SU-DHL-6 (cell line): ENCODE measurements at regions not wholly inside any gene's neighbourhood (a gene's known extent, or its start where the extent isn't known, plus 50 kb on each side); places are given as distances from the start of the nearest gene placed in this dataset.

ENCODE experiments used
- H2AFZ ChIP-seq: fragments of 200-600 bp; sonication (generic); 2 replicates; pipeline ENCODE4 v1.6.1; 2014; ENCODE audit warnings: low read depth, mild to moderate bottlenecking, moderate library complexity, mixed read lengths, antibody characterized with exemption, low read length; ENCODE audit not compliant: severe bottlenecking
- H3F3A ChIP-seq: fragments of 200-600 bp; shearing (Covaris generic); 2 replicates; pipeline ENCODE4 v1.6.0; 2016; ENCODE audit warnings: antibody characterized with exemption, mild to moderate bottlenecking; ENCODE audit not compliant: insufficient read depth
- H3K27ac ChIP-seq: fragments of 200-600 bp; sonication (generic); 2 replicates; pipeline ENCODE4 v1.5.1; 2016; ENCODE audit warnings: low read depth, mild to moderate bottlenecking, low read length, moderate library complexity, mixed read lengths
- H3K27me3 ChIP-seq: fragments of 200-600 bp; sonication (generic), shearing (Covaris generic); 2 replicates; pipeline ENCODE4 v1.6.0; 2014; ENCODE audit warnings: mild to moderate bottlenecking, low read length
- H3K36me3 ChIP-seq: fragments of 200-600 bp; sonication (generic); 2 replicates; pipeline ENCODE4 v1.6.1; 2014; ENCODE audit warnings: mild to moderate bottlenecking, low read length, mixed read lengths
- H3K4me2 ChIP-seq: fragments of 300-600, 200-600 bp; shearing (Covaris generic), sonication (generic); 2 replicates; pipeline ENCODE4 v1.6.0; 2014; ENCODE audit warnings: low read length, low read depth, mild to moderate bottlenecking; ENCODE audit not compliant: poor library complexity, severe bottlenecking
- H3K4me3 ChIP-seq: fragments of 200-600 bp; sonication (generic); 2 replicates; pipeline ENCODE4 v1.5.1; 2014; ENCODE audit warnings: antibody characterized with exemption, low read length, mild to moderate bottlenecking, mixed read lengths; ENCODE audit not compliant: insufficient read depth, poor library complexity, severe bottlenecking
- H3K79me2 ChIP-seq: fragments of 200-600 bp; sonication (generic); 2 replicates; pipeline ENCODE4 v1.6.1; 2014; ENCODE audit warnings: mild to moderate bottlenecking, low read length, moderate library complexity; ENCODE audit not compliant: insufficient read depth
- H3K9ac ChIP-seq: fragments of 200-600 bp; sonication (generic); 2 replicates; pipeline ENCODE4 v1.7.0; 2014; ENCODE audit warnings: mild to moderate bottlenecking, low read length
- H3K9me2 ChIP-seq: fragments of 200-600 bp; sonication (generic); replicated peaks from 2 replicates; pipeline ENCODE4 v1.6.1; 2014; ENCODE audit warnings: low read length; ENCODE audit not compliant: insufficient read depth
- H3K9me3 ChIP-seq: fragments of 200-600 bp; sonication (generic); 2 replicates; pipeline ENCODE4 v1.6.1; 2014; ENCODE audit warnings: low read length, mixed read lengths; ENCODE audit not compliant: insufficient read depth
- H4K20me1 ChIP-seq: fragments of 200-600 bp; sonication (generic); 2 replicates; pipeline ENCODE4 v1.6.1; 2014; ENCODE audit warnings: low read depth, mild to moderate bottlenecking, antibody characterized with exemption, low read length, moderate library complexity, mixed read lengths
- CTCF ChIP-seq: fragments of 200-600 bp; sonication (generic); IDR thresholded peaks from one replicate; pipeline ENCODE4 v1.5.1; 2017; ENCODE audit warnings: antibody characterized with exemption, mild to moderate bottlenecking, low read length, moderate library complexity; ENCODE audit not compliant: insufficient read depth, poor library complexity, severe bottlenecking
- EZH2phosphoT487 ChIP-seq: fragments of 200-600 bp; sonication (generic), shearing (Covaris generic); conservative IDR thresholded peaks from 2 replicates; pipeline ENCODE4 v1.6.1; 2018; ENCODE audit warnings: mild to moderate bottlenecking, antibody characterized with exemption, low read length, moderate library complexity, mixed read lengths

- Histone ChIP-seq H3F3A (no peaks in the 10 kb centered on the region), H3K79me2 (no peaks in the 10 kb centered on the region), H3K9me2 (no peaks in the 10 kb centered on the region), H2AFZ (no peak overlapping the region), H3K4me3 (no peak overlapping the region), H3K4me2 (no peak overlapping the region), H3K9me3 (no peaks in the 10 kb centered on the region), H3K9ac (no peak overlapping the region), H3K27me3 (no peaks in the 10 kb centered on the region), H3K27ac (no peak overlapping the region), H4K20me1 (no peaks in the 10 kb centered on the region), H3K36me3 (no peaks in the 10 kb centered on the region)
- TF ChIP-seq EZH2phosphoT487 (no peak), CTCF (no peak)
These were observed 98.5 kb upstream of the GPC1 start for GRCh38 chr2:240336820-240337427.

GRCh38 chr2:240338274-240338673 lies 97.2 kb upstream of the GPC1 start:
- H3K4me3 ChIP-seq: no peak overlapping the region
- H3F3A ChIP-seq: no peaks in the 10 kb centered on the region
- no peaks in the 10 kb centered on the region for H3K27me3 ChIP-seq
- no peaks in the 10 kb centered on the region for H3K36me3 ChIP-seq
- no peak for TF ChIP-seq CTCF
- no peak for TF ChIP-seq EZH2phosphoT487
- H3K9me3 ChIP-seq: no peaks in the 10 kb centered on the region
- H3K9ac ChIP-seq: no peak overlapping the region
- no peak overlapping the region for H3K4me2 ChIP-seq
- no peak overlapping the region for H2AFZ ChIP-seq
- no peak overlapping the region for H3K27ac ChIP-seq
- no peaks in the 10 kb centered on the region for H3K9me2 ChIP-seq
- no peaks in the 10 kb centered on the region for H3K79me2 ChIP-seq
- no peaks in the 10 kb centered on the region for H4K20me1 ChIP-seq

- TF ChIP-seq EZH2phosphoT487: no peak
- no peak for TF ChIP-seq CTCF
- no peak overlapping the region for H3K4me2 ChIP-seq
- no peaks in the 10 kb centered on the region for H3F3A ChIP-seq
- no peaks in the 10 kb centered on the region for H3K9me2 ChIP-seq
- no peak overlapping the region for H3K4me3 ChIP-seq
- no peaks in the 10 kb centered on the region for H4K20me1 ChIP-seq
- H3K36me3 ChIP-seq: no peaks in the 10 kb centered on the region
- H3K9me3 ChIP-seq: no peaks in the 10 kb centered on the region
- H3K27me3 ChIP-seq: no peaks in the 10 kb centered on the region
- no peak overlapping the region for H2AFZ ChIP-seq
- H3K79me2 ChIP-seq: no peaks in the 10 kb centered on the region
- no peak overlapping the region for H3K27ac ChIP-seq
- no peak overlapping the region for H3K9ac ChIP-seq
These were observed 95.8 kb upstream of the GPC1 start for GRCh38 chr2:240339411-240340360.
